ENCODE measurements at regions not wholly inside any gene's neighbourhood (a gene's known extent, or its start where the extent isn't known, plus 50 kb on each side); places are given as distances from the start of the nearest gene placed in this dataset.

DNA sequence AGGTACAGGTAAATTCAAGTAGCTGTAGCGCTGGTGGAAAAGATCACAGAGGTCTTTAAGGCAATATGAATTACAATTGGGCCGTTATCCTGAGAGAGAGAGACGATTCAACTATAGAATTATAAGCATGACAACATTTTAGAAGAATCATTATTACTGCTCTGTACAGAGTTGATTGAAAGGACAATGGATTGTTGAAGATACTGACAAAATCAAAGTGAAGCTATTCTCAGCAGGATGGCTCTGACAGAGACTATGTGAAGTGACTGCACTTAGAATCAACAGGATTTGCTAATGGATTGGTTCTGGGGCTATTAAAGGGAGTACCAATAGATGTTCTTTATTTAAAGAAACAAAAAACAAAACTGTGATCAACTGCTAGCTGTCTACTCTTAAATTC, 634.8 kb upstream of the GRM3 start:
- ChIA-PET CTCF (no interaction called here), POLR2A (no interaction called here)
- H3K27ac Mint-ChIP-seq (ENCODE audit: low read depth, unreplicated experiment) = no peak overlapping the region
- H3K4me3 Mint-ChIP-seq (ENCODE audit: unreplicated experiment) = no peak overlapping the region
- DNase-seq (ENCODE audit: unreplicated experiment) = no peak
- peaks cover 35% of the 10 kb centered on the region for H3K27me3 Mint-ChIP-seq (ENCODE audit: insufficient read depth, unreplicated experiment)
- intact Hi-C loops (cut with micrococcal nuclease) = no loop called here
- H3K36me3 Mint-ChIP-seq (ENCODE audit: insufficient read depth, unreplicated experiment) = no peaks in the 10 kb centered on the region
- TF ChIP-seq, protein P1, sequence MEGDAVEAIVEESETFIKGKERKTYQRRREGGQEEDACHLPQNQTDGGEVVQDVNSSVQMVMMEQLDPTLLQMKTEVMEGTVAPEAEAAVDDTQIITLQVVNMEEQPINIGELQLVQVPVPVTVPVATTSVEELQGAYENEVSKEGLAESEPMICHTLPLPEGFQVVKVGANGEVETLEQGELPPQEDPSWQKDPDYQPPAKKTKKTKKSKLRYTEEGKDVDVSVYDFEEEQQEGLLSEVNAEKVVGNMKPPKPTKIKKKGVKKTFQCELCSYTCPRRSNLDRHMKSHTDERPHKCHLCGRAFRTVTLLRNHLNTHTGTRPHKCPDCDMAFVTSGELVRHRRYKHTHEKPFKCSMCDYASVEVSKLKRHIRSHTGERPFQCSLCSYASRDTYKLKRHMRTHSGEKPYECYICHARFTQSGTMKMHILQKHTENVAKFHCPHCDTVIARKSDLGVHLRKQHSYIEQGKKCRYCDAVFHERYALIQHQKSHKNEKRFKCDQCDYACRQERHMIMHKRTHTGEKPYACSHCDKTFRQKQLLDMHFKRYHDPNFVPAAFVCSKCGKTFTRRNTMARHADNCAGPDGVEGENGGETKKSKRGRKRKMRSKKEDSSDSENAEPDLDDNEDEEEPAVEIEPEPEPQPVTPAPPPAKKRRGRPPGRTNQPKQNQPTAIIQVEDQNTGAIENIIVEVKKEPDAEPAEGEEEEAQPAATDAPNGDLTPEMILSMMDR (IDR thresholded peaks at IDR 0.05; ENCODE audit: unreplicated experiment) = no peak
- H3K4me1 Mint-ChIP-seq (ENCODE audit: insufficient read depth, unreplicated experiment) = no peaks in the 10 kb centered on the region
- H3K9me3 Mint-ChIP-seq (ENCODE audit: unreplicated experiment) = no peaks in the 10 kb centered on the region
- no TSS peak for BruUV-seq (replicated peaks)

GRCh38 chr7:86006909-86007308, 636.8 kb upstream of the GRM3 start:
- intact Hi-C loops (cut with micrococcal nuclease) = no loop called here
- POLR2A ChIA-PET = no interaction called here
- Mint-ChIP-seq H3K27me3 (ENCODE audit: insufficient read depth, unreplicated experiment) (peaks cover 18% of the 10 kb centered on the region), H3K4me1 (ENCODE audit: insufficient read depth, unreplicated experiment) (no peaks in the 10 kb centered on the region), H3K27ac (ENCODE audit: low read depth, unreplicated experiment) (no peak overlapping the region), H3K9me3 (ENCODE audit: unreplicated experiment) (no peaks in the 10 kb centered on the region), H3K36me3 (ENCODE audit: insufficient read depth, unreplicated experiment) (no peaks in the 10 kb centered on the region), H3K4me3 (ENCODE audit: unreplicated experiment) (no peak overlapping the region)
- CTCF ChIA-PET = no interaction called here
- no peak for DNase-seq (ENCODE audit: unreplicated experiment)
- BruUV-seq (replicated peaks) = no TSS peak
- TF ChIP-seq, protein P1 (IDR thresholded peaks at IDR 0.05; ENCODE audit: unreplicated experiment) = no peak

DNA sequence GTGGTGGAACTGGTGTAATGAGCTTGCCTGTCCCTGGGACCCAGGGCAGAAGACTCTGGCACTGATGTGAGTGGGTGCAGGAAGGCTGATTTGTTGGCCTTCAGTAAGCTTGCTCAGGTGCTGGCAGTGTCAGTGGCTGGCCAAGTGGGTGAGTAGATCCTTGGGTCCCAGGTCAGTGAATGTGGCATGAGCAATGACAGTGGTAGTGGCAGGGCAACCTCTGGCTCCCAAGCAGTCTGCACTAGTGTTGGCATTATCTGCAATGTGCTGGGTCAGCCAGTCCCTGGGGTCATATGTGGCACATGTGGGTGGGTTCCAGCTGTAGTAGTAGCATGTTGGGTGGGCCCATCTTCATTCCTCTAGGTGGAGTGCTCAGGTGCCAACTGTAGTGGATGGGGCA, 640.9 kb upstream of the GRM3 start:
- intact Hi-C loops (cut with micrococcal nuclease) = no loop called here
- BruUV-seq (replicated peaks) = no TSS peak
- ChIA-PET POLR2A (no interaction called here), CTCF (interaction anchor here (0.6 kb wide), 1 partner anchor 12 kb away, joined by 3 read pairs; no protein-coding TSS in a partner anchor)
- DNase-seq (ENCODE audit: unreplicated experiment) = no peak
- Mint-ChIP-seq H3K27me3 (ENCODE audit: insufficient read depth, unreplicated experiment) (no peaks in the 10 kb centered on the region), H3K27ac (ENCODE audit: low read depth, unreplicated experiment) (no peak overlapping the region), H3K9me3 (ENCODE audit: unreplicated experiment) (peaks cover 8% of the 10 kb centered on the region), H3K4me1 (ENCODE audit: insufficient read depth, unreplicated experiment) (no peaks in the 10 kb centered on the region), H3K4me3 (ENCODE audit: unreplicated experiment) (no peak overlapping the region), H3K36me3 (ENCODE audit: insufficient read depth, unreplicated experiment) (no peaks in the 10 kb centered on the region)
- TF ChIP-seq, protein P1 (IDR thresholded peaks at IDR 0.05; ENCODE audit: unreplicated experiment) = no peak

GRCh38 chr7:85997515-85997914, 646.2 kb upstream of the GRM3 start:
- POLR2A ChIA-PET = no interaction called here
- BruUV-seq (replicated peaks) = no TSS peak
- H3K36me3 Mint-ChIP-seq (ENCODE audit: insufficient read depth, unreplicated experiment) = no peaks in the 10 kb centered on the region
- CTCF ChIA-PET = no interaction called here
- DNase-seq (ENCODE audit: unreplicated experiment) = no peak
- no peak overlapping the region for H3K27ac Mint-ChIP-seq (ENCODE audit: low read depth, unreplicated experiment)
- intact Hi-C loops (cut with micrococcal nuclease) = no loop called here
- TF ChIP-seq, protein P1 (IDR thresholded peaks at IDR 0.05; ENCODE audit: unreplicated experiment) = no peak
- peaks cover 8% of the 10 kb centered on the region for H3K9me3 Mint-ChIP-seq (ENCODE audit: unreplicated experiment)
- no peaks in the 10 kb centered on the region for H3K27me3 Mint-ChIP-seq (ENCODE audit: insufficient read depth, unreplicated experiment)
- H3K4me3 Mint-ChIP-seq (ENCODE audit: unreplicated experiment) = no peak overlapping the region
- H3K4me1 Mint-ChIP-seq (ENCODE audit: insufficient read depth, unreplicated experiment) = no peaks in the 10 kb centered on the region

Data from MCF 10A (cell line).